Left forelimb (tissue), 1 donor: ENCODE measurements at regions not wholly inside any gene's neighbourhood (a gene's known extent, or its start where the extent isn't known, plus 50 kb on each side); places are given as distances from the start of the nearest gene placed in this dataset.

ENCODE experiments used
- DNase-seq: peaks from one replicate; pipeline ENCODE4 v3.0.0-alpha.2; 2018; ENCODE audit warnings: low spot score

DNA sequence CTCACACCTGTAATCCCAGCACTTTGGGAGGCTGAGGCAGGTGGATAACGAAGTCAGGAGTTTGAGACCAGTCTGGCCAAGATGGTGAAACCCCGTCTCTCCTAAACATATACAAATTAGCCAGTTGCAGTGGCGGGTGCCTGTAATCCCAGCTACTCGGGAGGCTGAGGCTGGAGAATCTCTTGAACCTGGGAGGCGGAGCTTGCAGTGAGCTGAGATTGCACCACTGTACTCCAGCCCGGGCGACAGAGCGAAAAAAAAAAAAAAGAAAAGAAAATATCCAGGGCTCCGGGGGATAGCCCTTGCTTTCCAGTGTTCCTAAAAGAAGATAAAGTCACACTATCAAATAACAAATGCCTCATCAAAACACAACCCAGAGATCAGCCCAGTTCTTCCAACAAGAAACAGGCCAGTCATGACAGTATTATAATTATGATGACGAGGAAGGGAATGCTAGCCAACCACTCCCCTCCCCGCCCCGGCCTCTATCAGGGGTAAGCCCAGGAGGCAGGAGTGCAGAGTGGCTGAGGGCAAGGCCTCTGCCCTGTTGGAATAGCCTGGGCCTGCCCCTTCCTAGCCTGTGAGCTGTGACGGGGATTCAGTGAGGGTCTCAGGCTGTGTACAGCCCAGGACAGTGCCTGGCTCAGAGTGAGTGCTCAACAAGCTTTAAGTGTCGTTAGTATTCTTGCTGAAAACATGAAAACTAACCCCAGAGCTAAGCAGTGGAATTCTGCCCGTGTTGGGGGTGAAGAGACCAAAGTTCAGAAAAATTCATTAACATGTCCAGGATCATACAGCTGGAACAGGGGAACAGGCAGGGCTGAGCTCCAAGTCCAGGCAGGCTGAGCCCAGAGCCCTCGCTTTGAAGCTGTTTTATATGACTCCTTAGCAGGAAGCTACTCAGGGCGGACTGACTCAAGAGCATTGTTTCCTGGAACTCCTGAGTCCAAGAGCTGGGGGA, 54.3 kb downstream of the FAM241B start:
- DNase-seq = peak; percentile 74

DNA sequence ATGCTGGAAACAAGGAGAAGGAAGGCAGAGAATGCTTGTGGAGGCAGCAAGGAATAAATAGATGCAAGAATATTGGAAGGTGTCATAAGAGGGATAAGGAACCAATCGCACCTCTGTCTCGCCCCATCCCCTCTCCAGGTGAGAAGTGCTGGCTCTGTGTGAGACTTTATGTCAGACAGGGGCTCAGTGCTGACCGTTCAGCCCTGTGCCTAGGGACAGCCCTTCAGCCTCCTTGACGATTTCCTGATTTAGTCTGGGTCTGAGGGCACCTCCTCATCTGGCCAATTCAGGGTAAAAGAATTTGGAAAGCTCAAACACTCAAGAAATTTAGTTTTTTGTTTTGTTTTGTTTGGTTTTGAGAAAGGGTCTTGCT, 54.9 kb downstream of the FAM241B start:
- DNase-seq = no peak

DNA sequence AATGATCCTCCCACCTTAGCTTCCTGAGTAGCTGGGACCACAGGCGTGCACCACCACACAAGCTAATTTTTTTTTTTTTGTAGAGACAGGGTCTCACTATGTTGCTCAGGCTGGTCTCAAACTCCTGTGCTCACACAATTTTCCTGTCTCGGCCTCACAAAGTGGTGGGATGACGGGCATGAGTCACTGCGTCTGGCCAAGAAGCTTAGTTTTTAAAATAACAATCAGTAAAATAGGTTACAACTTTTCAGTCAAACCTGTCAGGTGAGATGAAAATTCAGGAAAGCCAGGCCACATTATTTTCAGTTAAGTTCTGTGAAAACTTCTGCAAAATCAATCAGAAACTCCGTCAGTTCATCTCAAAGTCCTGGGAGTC, 55.4 kb downstream of the FAM241B start:
- DNase-seq = no peak

- DNase-seq = peak; percentile 79
Measured at GRCh38 chr10:69685802-69686585, 55.9 kb downstream of the FAM241B start.

DNA sequence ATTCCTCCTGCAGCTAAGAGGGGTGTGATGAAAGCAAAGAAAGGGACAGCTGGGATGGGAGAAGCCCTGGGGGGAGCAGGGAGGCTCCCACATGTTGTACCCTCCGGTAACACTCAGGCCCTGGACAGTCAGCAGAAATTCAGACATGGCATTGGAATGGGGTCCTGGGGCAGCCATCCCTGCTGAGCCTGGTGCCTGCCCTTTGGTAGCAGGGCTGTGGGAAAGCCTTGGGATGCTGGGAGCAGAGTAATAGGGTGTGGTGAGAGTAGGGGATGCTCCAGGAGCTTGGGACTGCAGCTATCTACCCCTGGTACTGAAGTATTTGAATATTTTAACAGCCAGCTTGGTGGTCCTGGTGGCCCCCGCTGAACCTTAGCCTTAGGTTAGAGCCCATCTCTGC, 56.8 kb downstream of the FAM241B start:
- no peak for DNase-seq

GRCh38 chr10:69687426-69687825, 57.4 kb downstream of the FAM241B start:
- no peak for DNase-seq

DNA sequence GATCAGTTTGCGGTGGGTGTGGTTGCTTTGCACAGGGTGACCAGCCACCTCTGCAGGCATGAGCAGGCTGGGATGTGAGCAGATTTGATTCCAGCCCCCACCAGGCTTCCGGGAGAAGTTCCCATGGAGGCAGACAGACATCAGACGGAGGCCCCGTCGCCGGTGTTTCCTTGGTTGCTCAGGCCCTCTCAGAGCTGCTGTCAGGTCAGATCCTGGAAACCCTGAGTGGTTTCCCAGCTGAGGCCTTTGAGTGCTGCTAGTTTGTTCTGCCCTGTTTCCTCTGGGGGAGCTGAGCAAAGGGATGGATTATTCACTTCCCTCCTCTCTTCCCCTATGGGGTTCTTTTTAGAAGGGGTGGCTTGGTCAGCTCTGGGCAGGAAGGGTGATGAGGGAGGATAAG, 62.2 kb downstream of the FAM241B start:
- DNase-seq = no peak

- DNase-seq = no peak
Measured at GRCh38 chr10:69692891-69693290, 62.8 kb downstream of the FAM241B start.

- no peak for DNase-seq
Measured at GRCh38 chr10:69693886-69694285, 63.8 kb downstream of the FAM241B start.

DNA sequence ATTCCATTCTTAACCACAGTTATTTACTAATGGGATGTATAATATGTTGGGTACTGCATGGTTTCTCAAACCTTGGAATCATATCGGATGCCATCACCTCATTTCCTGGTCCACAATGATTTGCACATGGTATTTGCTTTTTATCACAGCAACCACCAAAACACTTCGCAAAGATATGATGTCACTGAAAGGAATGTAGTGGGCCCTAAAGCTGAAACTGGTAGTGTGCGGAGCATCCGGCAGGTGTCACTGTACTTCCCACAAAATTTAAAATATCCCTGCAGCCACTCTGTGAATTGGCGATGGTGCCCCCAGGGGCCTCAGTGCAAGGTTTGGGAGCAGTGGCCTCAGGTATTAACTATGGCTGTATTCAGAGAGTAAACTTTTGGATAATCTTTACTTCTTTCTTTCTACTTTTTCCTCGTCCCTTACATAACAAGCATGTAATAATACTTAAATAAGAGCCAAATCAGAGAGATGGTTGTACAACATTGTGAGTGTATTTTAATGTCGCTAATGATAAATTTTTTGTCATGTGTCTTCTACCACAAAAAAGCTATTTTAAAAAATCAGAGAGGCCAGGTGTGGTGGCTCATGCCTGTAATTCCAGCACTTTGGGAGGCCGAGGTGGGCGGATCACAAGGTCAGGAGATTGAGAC, 66.2 kb downstream of the FAM241B start:
- peak; percentile 14 for DNase-seq

GRCh38 chr10:69697006-69697405, 67.0 kb downstream of the FAM241B start:
- no peak for DNase-seq

DNA sequence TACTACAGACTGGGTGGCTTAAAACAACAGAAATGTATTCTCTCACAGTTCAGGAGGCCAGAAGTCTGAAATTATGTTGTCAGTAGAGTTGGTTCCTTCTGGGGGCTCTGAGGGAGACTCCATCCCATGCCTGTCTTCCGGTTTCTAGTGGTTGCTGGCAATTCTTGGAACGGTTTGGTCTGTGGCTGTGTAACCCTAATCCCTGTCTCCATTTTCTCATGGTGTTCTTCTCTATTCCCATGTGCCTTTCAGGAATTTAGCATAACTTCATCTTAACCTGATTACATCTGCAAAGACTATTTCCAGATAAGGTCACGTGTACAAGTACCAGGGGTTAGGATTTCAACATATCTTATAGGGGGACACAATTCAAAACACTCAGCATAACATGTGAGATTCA, 73.2 kb downstream of the FAM241B start:
- no peak for DNase-seq

DNA sequence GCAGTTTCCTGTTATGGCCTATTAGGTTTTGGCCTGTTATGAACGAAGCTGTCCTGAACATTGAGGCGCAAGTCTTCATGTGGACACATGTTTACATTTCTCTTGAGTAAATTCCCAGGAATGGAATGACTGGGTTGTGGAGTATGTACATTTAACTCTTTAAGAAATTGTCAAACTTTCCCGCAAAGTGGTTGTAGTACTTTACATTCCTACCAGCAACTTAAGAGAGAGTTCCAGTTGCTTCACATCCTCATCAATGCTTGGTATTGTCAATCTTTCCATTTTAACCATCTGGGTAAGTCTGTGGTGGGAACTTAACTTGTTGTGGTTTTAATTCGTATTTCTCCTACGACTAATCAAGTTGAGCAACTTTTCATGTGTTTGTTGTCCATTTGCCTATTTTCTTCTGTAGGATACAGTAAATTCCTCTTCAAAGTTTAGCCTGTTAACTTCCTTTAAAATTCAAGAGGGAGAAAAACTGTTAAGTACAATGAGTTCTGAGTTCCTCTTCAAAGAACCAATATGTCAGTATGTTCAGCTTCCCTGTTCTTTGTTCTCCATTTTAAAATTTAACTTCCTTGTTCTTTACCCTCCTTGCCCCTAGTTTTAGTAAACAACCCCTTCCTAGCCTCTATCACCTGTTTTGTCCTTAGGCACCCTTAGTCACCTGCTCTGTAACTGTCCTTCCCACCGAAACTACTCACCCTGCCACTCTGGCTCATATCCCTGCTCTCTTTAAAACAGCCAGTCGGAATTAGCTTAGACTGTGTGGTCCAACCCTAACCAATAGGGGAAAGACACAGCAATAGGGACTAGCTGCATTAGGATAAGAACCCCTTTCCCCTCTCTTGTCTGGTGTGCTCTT, 74.0 kb downstream of the FAM241B start:
- DNase-seq = no peak

DNA sequence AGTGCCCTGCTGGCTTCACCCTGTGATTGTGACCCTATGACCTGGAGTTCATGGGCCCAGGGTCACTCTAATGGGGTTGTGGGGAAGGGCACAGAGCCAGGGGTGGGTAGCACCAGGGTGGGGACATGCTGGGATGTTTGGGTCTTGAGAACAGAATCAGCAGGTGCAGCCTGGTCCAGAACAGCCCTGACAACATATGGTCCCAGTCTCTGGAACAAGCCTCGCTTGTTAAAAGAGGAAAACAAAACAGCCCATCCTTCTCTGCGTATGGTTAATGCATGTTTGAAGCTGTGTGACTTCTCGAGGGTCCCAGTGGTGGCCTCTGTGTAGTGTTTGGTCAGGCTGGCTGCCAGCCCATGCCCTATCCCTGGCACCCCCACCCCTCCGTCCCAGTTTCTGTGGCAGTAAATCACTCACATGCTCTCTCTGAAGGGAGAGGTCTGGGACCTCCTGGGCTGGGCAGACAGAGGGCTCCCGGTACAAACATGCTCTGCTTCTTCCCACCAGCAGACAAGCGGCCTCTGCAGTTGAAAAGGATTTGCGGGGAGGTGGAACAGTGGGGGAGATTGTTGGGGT, 79.4 kb downstream of the FAM241B start:
- no peak for DNase-seq

DNA sequence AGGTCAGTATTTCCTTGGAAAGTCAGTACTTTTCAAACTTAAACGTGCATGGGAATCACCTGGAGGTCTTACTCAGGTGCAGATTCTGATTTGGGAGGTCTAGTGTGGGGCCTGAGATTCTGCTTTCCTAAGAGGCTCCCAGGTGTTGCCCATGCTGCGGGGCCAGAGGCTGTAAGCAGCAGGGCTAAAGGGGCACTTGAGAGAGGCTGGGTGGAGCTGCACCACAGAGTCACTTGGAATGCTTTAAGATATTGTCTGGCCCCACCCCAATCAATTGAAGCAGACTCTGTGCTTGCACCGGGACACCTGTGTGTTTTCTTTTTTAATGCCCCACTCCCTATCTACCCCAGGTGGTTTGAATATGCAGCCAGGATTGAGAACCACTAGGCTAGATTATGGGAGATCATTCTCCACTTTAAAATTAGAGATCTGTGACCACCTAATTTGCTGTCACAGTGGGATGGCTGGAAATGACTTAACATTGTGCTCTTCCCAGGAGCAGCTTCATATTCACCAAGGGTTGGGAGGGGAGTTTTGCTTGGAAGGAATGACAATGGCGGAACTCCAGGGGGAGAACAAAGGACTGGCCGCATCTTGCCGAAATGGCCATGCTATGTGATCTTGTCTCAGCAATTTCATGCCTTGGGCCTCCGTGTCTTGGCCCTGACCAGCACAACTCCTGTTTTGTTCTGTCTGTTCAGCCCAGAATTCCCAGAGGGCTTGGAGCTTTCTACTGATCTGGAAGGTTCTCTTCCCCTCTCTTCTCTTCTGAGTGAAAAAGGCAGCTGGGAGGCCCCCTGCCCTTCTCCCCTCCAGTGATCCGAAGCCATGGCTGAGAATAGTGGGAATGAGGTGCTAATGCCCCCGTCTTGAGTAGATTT, 80.2 kb downstream of the FAM241B start:
- no peak for DNase-seq

GRCh38 chr10:69712342-69712741, 82.3 kb downstream of the FAM241B start:
- DNase-seq = no peak

- DNase-seq = no peak
Measured at GRCh38 chr10:69714572-69714971, 84.5 kb downstream of the FAM241B start.

DNA sequence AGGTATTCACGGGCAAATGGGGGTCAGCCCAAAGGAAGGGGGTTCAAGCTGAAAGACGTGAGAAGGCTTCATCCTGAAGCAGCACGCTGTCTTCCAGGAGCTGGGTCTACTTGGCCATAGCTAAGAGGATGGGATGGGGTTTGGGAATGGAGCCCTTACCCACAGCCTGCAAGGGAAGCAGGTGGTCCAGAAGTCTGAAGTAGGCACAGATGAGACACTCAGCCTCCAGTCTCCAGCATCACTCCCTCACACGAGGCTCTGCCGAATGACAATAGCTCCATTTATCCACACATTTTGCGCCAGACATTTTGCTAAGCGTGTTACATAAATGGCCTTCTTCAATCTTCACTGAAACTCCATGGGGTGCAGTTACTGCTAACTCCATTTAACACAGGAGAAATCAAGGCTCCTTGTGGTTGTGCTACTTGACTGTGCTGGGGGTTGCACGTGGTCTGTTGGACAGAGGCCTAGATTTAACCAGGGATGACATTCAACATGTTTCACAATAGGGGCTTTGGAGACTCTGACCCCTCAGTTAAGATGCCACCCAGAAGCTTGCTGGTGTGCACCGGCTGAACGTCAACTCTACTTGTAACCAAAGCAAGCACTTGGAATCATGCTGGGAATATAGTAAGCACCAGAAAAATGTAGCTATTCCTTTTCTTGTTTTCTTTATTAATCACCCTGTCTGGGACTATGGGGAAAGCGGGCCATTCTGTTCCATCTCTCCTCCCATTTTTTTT, 85.3 kb downstream of the FAM241B start:
- DNase-seq = no peak

GRCh38 chr10:69715899-69716606, 85.7 kb upstream of the COL13A1 start:
- no peak for DNase-seq
